Activated T-cell treated with anti-CD3 and anti-CD28 coated beads for 1 hour (primary cell): ENCODE measurements at regions not wholly inside any gene's neighbourhood (a gene's known extent, or its start where the extent isn't known, plus 50 kb on each side); places are given as distances from the start of the nearest gene placed in this dataset.

Source experiments
- DNase-seq: peaks from one replicate; pipeline ENCODE4 v3.0.0-alpha.2; 2020; ENCODE audit warnings: low read depth

- no peak for DNase-seq
Measured at GRCh38 chr21:16911166-16911607, 601.7 kb upstream of the CXADR start.

GRCh38 chr21:16912075-16912474 is 600.8 kb upstream of the CXADR start:
- no peak for DNase-seq

DNA sequence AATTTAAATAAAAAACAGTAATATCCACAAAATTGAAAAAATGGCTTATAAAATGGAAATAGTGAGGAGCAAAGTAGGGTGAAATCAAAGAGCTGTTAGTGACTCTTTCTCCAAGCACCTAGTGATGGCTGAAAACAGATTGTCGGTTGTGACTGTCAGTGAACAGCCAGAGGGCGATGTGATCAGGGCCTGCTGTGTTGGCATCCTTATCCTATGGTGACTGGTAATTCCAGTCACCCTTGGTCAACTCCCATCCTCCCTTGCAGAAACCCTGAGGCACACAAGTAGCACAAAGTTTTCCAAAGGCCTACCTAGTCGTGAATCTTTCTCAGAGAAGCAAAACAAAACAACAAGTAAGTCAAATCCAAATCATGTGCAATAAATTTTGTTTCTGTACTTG is 599.8 kb upstream of the CXADR start:
- no peak for DNase-seq

DNA sequence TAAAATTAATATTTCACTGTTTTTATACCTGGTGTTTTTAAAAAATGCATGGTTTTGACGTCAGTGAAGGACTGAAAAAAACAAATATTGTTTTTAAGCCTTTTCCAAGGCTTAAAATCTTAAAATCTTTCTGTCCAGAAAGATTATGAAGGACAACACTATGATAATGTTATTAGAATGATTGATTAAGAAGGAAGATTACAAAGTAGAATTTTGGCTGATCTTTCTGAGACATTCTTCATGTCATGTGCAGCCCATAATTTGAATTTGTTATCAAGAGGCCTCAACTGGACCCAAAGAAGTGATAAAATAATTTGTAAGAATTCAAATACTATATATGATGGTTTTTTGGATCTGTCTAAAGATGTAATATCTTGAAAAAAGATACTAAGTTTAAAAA is 584.4 kb upstream of the CXADR start:
- no peak for DNase-seq

DNA sequence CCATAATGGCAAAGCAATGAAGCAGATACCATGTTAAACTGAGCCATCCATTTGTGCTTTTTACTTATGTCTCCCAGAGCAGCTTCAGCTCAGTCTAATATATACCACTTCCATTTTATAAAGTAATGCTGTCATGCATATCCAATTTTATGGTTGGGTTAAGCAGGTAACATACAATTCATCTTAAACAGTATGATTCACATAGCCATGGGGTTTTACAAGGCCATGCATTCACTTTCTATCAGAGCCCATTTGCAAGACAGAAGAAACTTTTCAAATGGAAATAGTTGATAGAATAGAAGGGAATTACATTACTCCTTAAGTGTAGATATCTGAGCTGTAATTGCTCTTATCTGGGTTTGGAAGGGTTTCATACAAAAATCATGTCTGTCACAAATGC is 580.5 kb upstream of the CXADR start:
- no peak for DNase-seq

DNA sequence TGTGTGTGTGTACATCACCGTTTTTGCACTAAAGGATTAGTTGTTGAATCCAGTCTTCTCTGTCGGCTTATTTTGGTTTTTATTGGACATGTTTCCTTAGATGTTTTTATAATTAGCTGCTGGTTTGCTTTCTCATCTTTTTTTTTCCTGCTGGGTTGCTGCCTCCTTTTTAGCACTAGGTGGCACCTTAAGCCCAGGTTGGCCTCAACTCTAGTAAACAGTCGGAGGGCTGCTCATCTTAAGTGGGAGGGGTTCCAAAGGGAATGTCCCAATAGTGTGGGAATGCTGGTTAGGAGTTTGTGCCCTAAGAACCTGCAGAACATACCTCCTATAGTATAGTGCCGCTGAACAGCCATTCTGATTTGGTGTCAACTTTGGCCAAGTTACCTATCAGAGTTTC is 570.1 kb upstream of the CXADR start:
- no peak for DNase-seq

- no peak for DNase-seq
Measured at GRCh38 chr21:16943231-16943630, 569.6 kb upstream of the CXADR start.

DNA sequence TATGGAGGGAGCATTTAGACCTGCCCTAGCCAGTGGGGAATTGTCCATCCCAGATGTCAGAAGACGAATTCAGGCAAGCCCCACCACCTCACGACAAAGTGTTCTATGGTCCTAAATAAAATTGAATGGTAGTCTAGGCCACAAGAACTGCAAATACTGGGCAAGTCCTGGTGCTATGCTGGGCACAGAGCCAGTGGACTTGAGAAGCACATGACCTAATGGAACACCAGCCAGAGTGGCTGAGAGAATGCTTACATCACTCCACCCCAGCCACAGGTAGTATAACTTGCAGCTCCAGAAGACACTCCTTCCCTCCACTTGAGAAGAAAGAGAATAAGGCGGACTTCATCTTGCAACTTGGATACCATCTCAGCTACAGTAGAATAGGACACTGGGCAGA is 567.3 kb upstream of the CXADR start:
- no peak for DNase-seq

GRCh38 chr21:16956824-16957223 is 556.0 kb upstream of the CXADR start:
- no peak for DNase-seq

DNA sequence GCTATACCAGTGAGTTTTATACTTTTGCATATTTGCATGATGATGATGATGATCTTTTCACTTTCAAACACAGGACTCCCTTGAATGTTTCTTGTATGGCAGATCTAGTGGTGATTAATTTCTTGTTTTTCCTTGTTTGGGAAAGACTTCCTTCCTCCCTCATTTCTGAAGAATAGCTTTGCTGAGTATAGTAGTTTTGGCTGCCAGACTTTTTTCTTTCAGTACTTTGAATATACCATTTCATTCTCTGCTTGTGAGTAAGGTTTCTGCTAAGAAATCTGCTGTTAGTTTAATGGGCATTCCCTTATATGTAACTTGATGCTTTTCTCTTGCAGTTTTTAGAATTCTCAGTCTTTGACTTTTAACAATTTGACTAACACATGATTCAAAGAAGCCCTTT is 547.4 kb upstream of the CXADR start:
- no peak for DNase-seq

GRCh38 chr21:16968436-16968835 is 544.4 kb upstream of the CXADR start:
- DNase-seq: no peak

DNA sequence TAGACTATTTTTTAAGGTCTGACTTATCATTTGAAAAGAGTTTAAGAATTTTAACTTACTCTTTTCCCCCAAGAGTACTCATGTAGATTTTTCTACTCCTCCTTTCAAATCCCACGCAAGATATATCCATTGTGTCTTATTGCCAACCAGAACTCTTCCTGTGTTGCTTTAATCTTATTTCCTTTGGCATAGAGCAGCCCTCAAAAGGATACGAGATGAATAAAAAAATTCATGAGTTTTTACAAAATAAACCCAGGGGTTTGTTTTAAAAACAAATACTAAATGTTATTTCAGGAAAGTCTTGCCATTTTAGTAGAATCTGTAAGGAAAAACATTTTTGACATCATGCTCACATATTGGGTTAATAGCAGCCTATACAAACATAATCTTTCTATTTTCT is 543.2 kb upstream of the CXADR start:
- no peak for DNase-seq

- no peak for DNase-seq
Measured at GRCh38 chr21:16974060-16974459, 538.8 kb upstream of the CXADR start.

DNA sequence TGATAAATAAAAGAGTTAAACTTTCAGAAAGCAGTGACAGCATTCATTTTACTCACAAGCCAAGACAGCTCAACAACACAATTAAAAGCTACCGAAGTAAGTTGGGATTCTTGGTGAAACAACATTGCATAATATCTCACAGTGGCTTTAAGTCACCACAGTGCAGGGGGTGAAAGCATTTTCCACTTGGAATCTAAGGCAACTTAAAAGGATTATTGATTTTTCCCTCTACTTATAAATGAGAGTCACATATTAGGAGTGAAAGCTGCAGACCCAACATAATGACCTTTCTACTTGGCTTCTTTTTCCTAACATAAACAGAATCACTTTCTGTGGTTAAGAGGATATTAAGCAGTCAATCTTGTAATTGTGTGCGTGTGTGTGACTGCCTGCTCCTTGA is 536.6 kb upstream of the CXADR start:
- DNase-seq: no peak

DNA sequence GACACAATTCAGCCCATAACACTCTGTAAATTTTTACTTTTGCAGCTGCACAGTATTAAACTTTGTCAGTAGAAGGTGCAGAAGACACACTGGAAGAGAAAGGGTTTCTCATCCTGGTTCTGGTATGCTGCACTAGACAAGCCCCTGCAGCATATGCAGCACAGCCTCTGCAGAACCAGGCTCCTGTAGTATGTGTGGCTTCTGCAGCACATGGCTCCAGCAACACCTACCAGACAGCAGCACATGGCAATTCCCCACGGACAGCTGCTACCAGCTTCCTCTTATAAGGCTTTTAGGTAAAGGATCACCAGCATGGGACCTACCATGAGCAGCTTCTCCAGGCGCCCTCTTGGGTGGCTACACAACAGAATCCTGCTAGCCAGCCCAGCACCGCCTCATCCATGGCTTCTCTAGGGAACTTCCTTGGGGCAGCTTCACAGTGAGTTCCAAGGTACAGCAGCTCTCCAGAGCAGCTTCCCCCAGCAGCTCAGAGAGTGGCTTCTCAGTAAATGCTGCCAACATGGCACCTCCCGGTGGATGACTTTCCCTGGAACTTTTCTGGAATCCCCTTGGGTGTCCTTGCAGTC is 534.4 kb upstream of the CXADR start:
- DNase-seq: no peak

GRCh38 chr21:16979574-16979973 is 533.3 kb upstream of the CXADR start:
- no peak for DNase-seq

GRCh38 chr21:16983420-16983819 is 529.4 kb upstream of the CXADR start:
- DNase-seq: no peak

- no peak for DNase-seq
Measured at GRCh38 chr21:16992448-16992847, 520.4 kb upstream of the CXADR start.

GRCh38 chr21:16993416-16994038 is 519.3 kb upstream of the CXADR start:
- no peak for DNase-seq

- DNase-seq: no peak
Measured at GRCh38 chr21:17002594-17003257, 510.1 kb upstream of the CXADR start.

DNA sequence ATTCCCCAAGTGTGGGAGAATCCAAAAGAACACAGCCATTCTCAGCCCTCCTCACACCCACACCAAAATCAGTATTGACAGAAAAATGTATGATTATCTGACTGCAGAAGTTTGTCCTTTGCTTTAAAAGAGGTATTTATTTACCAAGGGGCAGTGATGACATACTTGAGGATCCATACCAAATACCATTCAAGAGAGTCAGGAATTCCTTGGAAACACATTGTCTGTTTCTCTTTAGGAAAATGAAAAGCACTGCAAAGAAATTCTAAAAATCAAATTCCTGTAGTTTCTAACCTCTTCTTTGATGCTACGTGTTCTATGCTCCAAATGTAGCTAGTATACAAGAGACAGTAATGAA is 509.6 kb upstream of the CXADR start:
- no peak for DNase-seq

DNA sequence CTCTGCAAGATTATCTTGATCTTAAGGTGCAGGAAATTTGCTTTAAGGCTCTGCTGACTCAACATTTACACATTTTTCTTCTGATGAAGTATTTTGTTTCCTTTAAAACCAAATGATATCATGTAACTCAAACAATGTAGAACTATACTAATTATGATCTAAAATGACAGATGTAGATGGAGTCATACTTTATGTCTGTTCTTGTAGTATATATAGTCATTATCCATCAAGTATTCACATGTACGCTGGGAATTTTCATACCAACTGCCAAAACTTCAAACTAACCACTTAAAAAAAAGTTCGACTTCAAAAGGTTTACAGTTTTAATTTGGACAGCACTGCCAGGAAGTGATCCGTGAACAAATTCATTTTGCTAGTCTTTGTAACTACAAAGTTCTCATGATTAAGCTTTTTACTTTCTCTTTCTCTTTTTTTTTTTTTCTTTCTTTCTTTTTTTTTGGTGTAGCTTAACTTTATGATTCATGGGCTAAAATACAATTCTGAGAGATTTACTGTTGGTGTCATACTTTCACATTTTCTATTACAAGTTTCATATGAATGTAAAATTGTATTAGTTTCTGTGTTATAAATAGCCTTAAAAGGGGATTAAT is 509.0 kb upstream of the CXADR start:
- no peak for DNase-seq

DNA sequence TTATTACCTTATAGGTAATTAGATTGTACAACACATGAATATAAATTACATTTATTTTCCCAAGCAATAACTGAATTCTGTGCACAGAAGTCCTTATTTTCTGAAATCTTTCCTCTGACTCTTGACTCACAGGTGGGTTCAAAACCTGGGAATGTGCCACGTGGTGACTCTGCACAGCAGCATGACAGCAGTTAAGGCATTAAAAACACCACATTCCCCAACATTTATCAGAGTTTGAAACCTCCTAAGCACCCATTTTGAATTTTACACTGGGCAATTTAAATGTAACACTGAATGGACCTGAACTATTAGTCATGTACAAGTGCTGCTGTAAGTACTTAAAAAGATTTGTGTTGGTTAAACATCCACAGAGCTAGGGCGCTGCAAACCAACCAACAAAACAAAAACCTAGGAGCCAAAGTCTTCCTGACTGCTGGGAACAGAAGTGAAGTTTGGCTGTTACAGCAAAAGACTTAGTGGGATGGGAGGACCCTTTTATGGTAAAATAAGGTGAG is 480.6 kb upstream of the CXADR start:
- no peak for DNase-seq
